HFFc6 (cell line): ENCODE measurements at regions not wholly inside any gene's neighbourhood (a gene's known extent, or its start where the extent isn't known, plus 50 kb on each side); places are given as distances from the start of the nearest gene placed in this dataset.

ENCODE experiments used
- DNase-seq: peaks from one replicate; pipeline ENCODE4 v3.0.0-alpha.2; 2018
- H3K27ac Mint-ChIP-seq: 2 replicates; pipeline ENCODE4 v1.8.0; 2020; ENCODE audit warnings: mild to moderate bottlenecking, mixed read lengths
- H3K27me3 Mint-ChIP-seq: 2 replicates; pipeline ENCODE4 v1.8.0; 2021; ENCODE audit warnings: mild to moderate bottlenecking, moderate library complexity, mixed read lengths; ENCODE audit not compliant: insufficient read depth
- H3K36me3 Mint-ChIP-seq: 2 replicates; pipeline ENCODE4 v1.8.0; 2021; ENCODE audit warnings: low read depth, mixed read lengths
- H3K4me1 Mint-ChIP-seq: 2 replicates; pipeline ENCODE4 v1.8.0; 2020; ENCODE audit warnings: low read depth, mixed read lengths
- H3K4me3 Mint-ChIP-seq: 2 replicates; pipeline ENCODE4 v1.8.0; 2020; ENCODE audit warnings: mild to moderate bottlenecking, moderate library complexity, mixed read lengths
- H3K9me3 Mint-ChIP-seq: 2 replicates; pipeline ENCODE4 v1.8.0; 2020; ENCODE audit warnings: mild to moderate bottlenecking, mixed read lengths
- CTCF ChIP-seq: fragments of 200-600 bp; sonication (generic); IDR thresholded peaks from 2 replicates; pipeline ENCODE4 v1.5.0; 2021; ENCODE audit warnings: antibody characterized with exemption, mild to moderate bottlenecking

- Mint-ChIP-seq H3K4me1 (peaks cover 56% of the 10 kb centered on the region), H3K4me3 (no peak overlapping the region), H3K27ac (no peak overlapping the region), H3K9me3 (no peaks in the 10 kb centered on the region; the same call in 1 of the 2 replicates), H3K36me3 (no peaks in the 10 kb centered on the region; the same call in none of the 2 replicates), H3K27me3 (no peaks in the 10 kb centered on the region)
- no peak for DNase-seq
- no peak for TF ChIP-seq CTCF
Observed at GRCh38 chr11:86728562-86728961, 56.1 kb upstream of the ME3 start.

- peaks cover 14% of the 10 kb centered on the region for H3K9me3 Mint-ChIP-seq
- H3K4me3 Mint-ChIP-seq: no peak overlapping the region
- H3K27me3 Mint-ChIP-seq: no peaks in the 10 kb centered on the region
- peaks cover 62% of the 10 kb centered on the region for H3K4me1 Mint-ChIP-seq
- H3K36me3 Mint-ChIP-seq: peaks cover 12% of the 10 kb centered on the region
- no peak for TF ChIP-seq CTCF
- no peak overlapping the region for H3K27ac Mint-ChIP-seq
- DNase-seq: no peak
Observed at GRCh38 chr11:86726770-86727504, 54.5 kb upstream of the ME3 start.

GRCh38 chr11:86726118-86726753 is 53.8 kb upstream of the ME3 start:
- peaks cover 12% of the 10 kb centered on the region for H3K36me3 Mint-ChIP-seq
- DNase-seq: no peak
- peaks cover 68% of the 10 kb centered on the region for H3K4me1 Mint-ChIP-seq
- no peaks in the 10 kb centered on the region for H3K27me3 Mint-ChIP-seq
- H3K4me3 Mint-ChIP-seq: no peak overlapping the region
- H3K27ac Mint-ChIP-seq: peak overlapping the region; percentile 16; the same call in 1 of the 2 replicates
- H3K9me3 Mint-ChIP-seq: peaks cover 14% of the 10 kb centered on the region
- TF ChIP-seq CTCF: no peak

GRCh38 chr11:86724137-86724536 is 51.7 kb upstream of the ME3 start:
- Mint-ChIP-seq H3K27ac (no peak overlapping the region), H3K36me3 (peaks cover 12% of the 10 kb centered on the region), H3K4me1 (peaks cover 83% of the 10 kb centered on the region), H3K27me3 (no peaks in the 10 kb centered on the region), H3K9me3 (peaks cover 14% of the 10 kb centered on the region), H3K4me3 (no peak overlapping the region)
- no peak for DNase-seq
- no peak for TF ChIP-seq CTCF

- TF ChIP-seq CTCF: no peak
- Mint-ChIP-seq H3K9me3 (peaks cover 14% of the 10 kb centered on the region), H3K4me1 (peaks cover 87% of the 10 kb centered on the region), H3K27me3 (no peaks in the 10 kb centered on the region), H3K27ac (no peak overlapping the region), H3K4me3 (no peak overlapping the region), H3K36me3 (peaks cover 12% of the 10 kb centered on the region)
- DNase-seq: no peak
Observed at GRCh38 chr11:86723281-86723680, 50.9 kb upstream of the ME3 start.
